Right renal cortex interstitium (tissue), 3 donors: ENCODE measurements at regions not wholly inside any gene's neighbourhood (a gene's known extent, or its start where the extent isn't known, plus 50 kb on each side); places are given as distances from the start of the nearest gene placed in this dataset.

Source experiments
- DNase-seq, 3 donors: peaks; one replicate each; pipeline ENCODE4 v3.0.0-alpha.2; 2013; ENCODE audit warnings: low read depth in 3 of 3, low spot score in 2 of 3

DNA sequence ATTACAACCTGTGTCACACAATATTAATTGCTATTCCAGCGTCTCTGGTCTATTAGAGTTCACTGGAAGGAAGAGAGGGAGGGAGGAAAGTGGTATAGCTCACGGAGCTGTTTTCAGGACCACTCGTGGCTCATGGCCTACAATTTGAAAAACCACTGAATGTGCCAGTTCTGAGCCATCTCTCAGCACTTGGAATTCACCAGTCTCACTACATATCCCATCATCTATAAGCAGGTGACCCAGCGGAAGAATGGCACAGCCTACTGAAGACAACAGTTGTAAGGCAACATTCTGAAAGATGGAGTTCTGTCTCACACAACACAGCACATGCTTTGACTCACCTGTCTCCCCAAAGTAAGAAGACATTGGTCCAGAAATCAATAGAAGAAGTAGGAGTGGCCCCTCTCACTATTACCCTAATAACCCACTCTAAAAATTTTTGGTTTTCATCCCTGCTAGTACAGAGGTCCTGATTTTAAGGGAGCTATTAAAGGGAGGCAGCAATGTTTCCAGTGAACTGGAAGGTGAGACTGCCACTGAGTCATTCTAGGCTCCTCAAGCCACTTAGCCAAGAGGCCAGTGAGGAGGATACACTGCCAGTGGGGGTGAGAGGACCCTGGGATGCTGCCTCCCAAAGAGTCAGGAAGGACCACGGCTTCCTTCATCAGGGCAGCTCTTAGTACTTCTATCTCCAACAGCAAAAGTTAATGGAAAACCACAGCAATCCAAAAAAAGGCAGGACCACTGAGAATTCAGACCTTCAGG, 50.0 kb upstream of the DOCK9 start:
- no peak for DNase-seq

DNA sequence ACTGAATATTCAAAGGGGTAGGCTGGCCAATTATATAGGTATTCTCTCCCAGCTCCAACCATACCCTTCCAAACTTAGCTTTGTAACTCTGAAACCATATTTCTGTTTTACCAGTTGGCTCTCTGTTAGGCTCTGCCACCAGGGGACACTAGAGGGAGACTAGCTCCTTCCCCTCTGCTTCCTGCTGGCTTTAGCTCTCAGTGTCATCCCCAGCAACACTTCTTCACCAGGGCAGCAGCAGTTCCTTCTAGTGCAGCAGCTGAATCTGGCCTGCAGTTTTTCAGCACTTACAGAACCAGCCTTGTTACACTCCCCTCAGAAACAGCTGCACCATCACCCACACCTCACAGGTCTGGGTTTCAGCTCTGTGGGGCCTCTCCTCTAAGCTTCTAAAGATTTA, 51.0 kb upstream of the DOCK9 start:
- no peak for DNase-seq

DNA sequence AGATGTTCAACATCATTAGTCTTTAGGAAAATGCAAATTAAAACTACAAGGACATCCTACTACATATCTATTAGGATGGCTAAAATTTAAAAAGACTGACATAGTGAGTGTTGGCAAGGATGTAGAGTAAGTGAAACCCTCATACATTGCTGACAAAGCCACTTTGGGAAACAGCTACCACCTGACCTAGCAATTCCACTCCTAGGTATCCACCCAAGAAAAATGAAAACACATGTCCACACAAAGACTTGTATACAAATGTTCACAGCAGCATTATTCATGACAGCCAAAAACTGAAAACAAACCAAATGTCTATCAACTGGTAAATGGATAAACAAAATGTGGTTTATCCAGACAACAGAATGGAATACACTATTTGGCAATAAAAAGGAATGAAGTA, 51.7 kb upstream of the DOCK9 start:
- DNase-seq: no peak

DNA sequence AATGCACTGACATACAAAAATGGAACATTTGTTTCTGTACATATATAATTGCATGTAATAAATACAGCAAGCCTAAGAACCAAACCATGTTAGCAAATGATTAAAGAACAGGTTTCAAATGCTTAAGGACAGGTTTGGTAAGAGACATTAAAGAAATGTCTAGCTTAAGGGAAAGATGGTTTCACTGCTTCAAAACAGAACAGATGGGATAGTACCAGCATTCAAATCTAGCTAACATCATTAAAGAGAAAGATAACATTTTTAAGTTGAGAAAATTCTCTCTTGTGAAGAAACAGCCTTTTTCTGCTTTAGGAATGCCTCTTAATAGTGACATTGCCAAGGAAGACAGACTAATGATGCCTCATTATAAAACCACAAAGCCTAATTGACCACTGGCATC, 52.5 kb upstream of the DOCK9 start:
- no peak for DNase-seq

DNA sequence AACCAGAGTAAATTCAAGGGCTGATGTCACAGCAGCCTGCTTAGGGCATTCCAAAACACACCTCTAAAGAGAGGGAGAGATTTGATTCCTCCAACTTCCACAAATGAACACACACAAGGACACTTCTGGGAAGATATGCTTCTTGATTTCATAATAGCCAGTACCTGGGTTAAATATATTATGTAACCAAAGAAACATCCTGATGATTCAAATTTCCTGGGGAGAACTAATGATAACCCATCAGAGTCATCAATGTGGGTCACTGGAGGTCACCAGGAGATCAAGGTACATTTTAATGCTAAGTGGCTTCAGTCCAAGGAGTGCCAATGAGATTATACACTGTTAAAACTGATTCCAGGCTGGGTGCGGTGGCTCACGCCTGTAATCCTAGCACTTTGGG, 54.0 kb upstream of the DOCK9 start:
- no peak for DNase-seq

DNA sequence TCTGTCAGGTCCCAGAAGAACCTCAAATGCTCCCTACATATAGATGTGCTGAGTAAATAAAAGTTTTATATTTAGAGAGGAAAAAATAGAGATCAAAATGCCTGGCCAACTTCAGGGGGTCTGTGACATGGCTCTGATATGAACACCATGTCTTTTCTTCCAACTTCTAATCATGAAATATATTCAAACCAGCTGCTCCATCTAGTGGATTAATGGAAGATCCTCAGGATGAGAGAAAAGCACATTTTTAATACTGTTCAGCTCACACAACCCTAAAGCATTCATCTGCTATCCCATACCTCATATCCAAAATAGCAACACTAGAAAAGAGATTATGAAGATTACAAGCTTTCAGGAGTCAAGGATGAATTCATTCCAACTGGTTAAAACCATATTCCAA, 56.0 kb upstream of the DOCK9 start:
- DNase-seq: no peak

DNA sequence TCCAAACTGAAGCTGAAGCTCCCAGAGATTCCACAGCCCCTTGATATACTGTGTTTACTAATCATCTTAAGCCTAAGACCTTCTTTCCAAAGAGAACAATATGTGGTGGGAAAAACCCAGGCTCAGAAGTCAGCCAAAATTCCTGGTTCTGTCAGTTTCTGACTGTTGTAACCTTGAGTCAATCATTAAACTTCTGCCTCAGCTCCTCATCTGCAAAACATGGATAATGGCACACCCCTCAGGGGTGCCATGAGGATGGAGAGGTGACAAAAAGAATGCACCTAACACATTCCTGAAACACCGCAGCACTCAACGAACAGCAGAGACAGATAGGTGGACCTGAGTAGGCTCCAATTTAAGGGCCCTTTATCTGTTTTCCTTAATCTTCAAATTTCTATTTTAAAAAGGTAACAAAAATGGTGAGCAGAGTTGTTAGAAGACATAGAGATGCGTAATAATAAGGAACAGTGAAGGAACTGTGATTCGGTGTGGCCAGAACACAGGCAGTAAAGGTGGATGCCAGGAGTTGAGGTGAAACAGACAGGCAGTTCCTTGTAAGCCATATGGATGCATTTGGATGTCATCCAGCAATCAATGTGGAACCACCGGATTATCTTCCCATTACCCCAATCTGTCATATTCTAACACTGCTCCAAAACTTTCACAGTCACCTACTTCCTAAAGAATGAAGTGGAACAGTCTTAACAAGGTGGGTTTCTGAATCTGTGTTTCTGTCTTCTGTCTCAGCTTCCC, 56.6 kb upstream of the DOCK9 start:
- no peak for DNase-seq

DNA sequence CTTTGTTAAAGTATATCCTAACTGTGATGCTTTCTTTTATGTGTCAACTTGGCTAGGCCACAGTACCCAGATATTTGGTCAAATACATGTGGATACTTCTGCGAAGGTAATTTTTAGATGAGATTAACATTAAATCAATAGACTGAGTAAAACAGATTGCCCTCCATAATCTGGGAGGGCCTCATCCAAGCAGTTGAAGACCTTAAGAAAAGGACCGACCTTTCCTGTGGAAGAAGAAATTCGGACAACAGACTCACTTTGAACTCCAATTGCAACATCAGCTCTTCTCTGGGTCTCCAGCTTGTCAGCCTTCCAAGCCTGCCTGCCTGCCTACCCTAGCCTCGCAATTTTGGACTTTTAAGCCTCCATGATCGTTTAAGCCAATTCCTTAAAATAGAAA, 57.9 kb upstream of the DOCK9 start:
- no peak for DNase-seq

DNA sequence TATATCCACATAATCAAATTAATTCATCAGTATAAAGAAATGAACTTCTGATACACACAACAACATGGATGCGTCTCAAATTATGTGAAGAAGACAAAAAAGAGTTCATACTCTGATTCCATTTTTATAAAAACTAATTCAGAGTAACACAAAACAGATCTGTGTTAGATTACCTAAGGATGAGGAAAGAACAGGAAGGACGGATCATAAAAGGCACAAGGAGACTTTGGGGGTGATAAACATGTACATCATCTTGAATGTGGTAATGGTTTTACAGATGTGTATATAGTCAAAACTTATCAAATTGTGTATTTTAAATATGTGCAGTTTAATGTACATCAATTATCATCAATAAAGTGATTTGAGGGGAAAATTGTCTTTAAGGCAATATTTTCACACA, 59.9 kb upstream of the DOCK9 start:
- no peak for DNase-seq

DNA sequence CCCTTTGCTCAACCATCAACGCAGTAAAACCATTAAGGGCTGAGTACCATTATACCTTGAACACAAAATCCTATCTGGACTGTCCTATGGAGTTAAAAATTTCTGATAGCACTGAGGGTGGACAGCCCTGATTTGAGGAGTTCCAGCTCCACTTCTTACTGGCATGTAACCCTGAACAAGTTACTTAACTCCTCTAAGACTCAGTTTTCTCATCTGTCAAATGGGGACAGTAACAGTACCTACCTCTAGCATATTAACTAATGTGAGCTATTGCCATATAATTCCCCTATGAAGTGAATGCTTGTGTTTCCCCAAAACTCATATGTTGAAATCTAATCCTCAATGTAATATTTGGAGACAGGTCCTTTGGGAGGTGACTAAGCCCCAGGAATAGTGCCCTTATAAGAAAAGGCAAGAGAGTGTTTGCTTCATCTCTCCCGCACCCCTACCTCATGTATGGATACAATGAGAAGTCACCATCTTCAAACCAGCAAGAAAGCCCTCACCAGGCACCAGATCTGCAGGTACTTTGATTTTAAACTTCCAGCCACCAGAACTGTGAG, 61.9 kb upstream of the DOCK9 start:
- DNase-seq: no peak

DNA sequence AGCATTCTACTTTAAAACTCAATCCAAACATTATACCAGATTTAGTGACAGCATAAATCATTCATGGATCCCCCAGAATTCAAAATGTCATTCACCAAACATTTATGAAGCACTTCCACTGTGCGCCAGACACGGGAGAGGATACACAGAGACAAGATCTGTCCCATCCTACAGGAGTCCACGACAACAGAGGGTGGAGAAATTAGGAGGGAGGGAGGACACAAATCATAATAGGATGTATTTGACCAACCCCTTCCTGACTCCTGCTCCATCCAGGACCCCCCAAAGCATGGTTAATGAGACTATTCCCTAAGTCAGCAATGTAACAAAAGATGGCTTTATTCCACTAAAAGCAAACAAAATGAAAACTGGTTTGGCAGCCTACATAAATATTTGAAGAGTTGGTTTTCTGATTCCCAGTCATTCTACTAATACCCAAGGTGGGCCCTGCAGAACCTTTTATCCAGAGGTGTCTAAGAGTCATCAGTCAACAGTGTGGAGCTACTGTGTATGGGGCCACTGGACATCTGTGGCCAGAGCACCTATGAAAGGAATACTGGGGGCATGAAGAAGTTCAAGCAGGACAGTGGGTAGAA, 62.8 kb upstream of the DOCK9 start:
- no peak for DNase-seq

DNA sequence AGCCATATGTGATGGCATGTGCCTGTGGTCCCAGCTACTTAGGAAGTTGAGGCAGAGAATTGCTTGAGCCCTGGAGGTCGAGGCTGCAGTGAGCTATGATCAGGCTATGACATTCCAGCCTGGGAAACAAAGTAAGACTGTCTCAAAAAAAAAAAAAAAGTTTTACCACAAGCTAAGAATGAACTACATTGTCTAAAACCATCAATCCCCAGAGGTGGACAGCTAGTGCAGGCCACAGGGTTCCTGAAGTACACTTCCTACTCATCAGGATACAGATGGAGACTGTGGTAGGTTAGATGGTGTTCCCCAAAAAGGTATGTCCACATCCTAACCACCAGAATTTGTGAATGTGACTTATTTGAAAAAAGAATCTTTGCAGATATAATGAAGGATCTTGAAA, 63.5 kb upstream of the DOCK9 start:
- DNase-seq: no peak

DNA sequence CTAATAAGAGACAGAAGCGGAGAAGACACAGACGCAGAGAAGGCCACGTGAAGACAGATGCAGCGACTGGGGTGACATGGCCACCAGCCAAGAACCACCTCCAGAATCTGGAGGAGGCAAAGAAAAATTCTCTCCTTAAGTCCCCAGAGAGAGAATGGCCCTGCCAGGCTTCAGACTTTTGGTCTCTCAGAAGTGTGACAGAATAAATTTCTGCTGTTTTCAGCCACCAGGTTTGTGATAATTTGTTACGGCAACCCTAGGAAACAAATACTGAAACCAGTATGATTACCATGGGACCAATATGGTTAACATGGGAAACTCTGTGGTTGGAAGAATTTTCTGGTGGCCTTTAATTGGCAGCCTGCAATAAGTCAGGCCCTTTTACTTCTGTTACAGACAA, 63.9 kb upstream of the DOCK9 start:
- DNase-seq: no peak

DNA sequence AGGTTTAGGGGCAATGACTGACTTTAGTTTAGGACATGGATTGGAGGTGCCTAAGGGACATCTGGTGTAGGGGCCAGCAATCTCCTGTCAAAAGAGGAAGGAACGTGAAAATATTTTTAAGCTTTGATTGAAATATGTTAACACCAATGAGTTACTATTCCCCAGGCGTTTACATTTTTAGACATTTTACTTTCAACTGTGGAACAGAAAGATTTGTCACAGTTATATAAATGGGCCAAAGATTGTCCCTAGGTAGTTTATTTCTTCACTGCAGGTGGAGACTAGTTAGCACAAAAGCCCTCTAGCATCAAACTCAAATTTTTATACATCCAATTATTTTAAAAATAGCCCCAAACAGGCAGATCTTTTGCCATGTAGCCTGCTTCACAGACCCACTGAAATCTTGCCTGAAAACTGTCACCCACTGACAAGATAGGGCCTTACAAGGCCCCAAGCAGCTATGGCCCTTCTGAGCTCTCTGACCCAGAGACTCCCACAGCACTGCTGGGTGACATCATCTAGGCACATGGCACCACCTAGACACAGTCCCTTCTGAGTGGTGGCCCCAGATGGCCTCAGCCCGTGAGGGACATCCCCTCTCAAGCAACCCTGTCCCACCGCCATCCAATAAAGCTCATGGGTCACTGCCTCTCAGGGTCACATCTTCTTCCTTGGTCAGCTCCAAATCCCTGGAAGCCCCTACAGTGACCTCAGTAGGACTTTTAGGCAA, 64.8 kb upstream of the DOCK9 start:
- no peak for DNase-seq

DNA sequence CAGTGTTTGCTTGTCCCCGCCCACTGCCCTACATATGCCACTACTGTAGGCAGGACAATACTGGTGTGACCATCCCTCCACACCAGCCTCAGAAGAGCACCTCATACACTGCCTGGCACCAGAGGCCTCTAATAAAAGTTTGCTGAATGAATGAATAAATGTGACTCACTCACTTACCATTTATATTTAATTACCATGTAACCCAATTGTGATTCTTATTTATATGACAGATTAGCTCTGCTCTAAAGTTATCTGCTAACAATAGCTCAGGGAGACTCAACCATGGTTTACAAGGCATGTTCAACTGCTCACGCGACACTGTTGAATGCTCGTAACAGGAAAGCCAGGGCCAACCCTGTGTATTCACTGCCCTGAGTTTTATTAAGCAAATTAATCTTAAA, 66.0 kb upstream of the DOCK9 start:
- no peak for DNase-seq

DNA sequence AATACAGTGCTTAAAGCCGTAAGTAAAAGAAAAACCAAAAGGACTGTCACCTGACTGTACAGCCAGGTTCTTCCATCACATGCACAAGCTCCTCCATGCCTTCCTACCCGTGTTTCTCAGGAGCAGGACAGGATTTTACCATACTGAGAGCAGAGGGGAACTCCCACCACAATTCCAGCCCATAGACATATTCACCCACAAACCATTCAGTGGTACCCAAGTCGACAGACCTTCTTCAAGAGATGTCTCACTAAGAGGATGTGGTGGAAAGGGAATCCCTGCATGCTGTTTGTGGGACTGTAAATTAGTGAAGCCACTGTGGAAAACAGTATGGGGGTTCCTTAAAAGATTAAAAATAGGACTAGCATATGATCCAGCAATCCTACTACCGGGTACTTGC, 66.9 kb upstream of the DOCK9 start:
- DNase-seq: no peak

DNA sequence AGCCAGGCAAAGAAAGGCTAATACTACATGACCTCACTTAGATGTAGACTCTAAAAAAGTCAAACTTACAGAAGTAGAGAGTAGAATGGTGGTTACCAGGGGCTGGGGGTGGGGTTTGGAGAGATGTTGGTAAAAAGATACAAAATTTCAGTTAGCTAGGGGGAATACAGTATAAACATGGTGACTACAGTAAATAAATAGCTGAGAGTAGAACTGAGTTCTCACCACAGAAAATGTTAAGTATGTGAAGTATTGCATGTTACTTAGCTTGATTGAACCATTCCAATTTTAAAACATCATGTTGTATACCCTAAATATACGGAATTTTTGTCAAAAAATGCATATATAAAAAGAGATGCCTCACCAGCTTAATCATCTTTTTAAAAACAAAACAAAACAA, 67.5 kb upstream of the DOCK9 start:
- no peak for DNase-seq

DNA sequence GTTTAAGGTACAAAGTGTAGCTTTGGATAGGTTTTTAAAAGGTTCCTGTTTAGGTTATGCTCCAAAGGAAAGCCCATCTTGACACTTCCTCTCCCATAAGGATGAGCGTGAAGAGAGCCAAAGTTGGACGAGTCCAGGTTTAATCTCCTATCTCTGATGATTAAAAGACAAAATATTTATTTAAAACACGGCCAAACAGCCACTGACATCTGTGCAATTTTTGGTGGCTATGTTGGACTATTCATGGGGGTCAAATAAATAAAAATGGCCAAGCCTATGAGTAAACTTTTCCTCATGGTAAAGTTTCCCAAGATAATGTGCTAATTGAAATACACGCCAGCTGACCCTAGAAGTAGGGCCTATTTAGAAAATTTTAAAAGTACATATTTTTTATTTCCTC, 69.0 kb upstream of the DOCK9 start:
- no peak for DNase-seq

DNA sequence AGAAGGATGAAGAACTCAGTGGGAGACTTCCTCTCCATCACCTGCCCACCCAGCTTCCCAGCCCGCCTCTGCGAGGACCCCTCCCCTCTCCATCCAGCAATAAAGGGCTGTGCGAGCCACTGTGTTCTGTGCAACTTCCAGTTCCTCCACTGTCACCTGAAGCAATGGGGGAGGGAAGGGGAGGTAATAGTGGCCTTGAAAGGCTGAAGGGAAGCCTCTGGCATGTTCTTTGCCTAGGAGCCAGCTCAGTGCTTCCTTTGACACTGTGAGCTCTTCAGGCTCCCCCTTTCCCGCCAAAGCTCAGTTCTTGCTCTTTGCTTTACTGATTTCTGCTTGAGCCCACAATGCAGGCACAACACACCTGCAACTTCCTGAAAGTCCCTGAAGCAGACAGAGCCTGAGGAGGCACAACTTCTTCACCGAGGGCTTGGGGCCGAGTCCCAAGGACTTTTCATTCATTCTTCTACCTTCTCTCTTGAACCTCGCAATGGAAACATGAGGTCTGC, 73.2 kb upstream of the DOCK9 start:
- no peak for DNase-seq

DNA sequence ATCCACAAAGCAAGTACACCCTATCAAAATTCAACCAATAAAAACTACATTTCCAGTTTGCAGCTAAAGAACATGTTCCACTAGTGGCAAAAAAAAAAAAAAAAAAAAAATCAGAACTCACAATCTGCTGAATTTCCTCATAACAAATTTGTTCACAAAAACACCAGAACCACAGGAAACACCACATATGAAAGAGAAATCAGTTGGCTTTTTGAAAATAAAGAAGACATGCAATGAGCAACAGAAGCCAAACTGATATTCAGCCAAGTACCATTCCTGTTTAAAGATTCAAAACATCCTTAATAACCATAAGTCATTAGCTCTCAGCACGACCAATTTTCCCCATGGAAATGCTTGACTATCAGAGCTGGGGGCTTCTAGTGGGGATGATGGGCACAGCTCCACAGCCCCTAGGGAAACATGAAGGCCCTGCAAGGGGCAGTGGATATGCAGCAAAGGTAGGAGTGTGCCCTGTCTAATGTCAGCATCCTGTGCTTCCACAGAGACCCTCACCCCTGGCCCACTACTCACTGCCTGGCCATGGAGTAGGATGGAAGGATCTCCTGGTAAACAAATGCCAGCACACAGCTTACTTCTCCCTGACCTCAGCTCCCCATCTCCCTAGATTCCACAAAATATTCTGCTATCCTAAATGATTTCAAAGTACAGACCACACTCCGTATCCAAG, 74.0 kb upstream of the DOCK9 start:
- DNase-seq: no peak
